GM23338 (cell line): ENCODE measurements at regions not wholly inside any gene's neighbourhood (a gene's known extent, or its start where the extent isn't known, plus 50 kb on each side); places are given as distances from the start of the nearest gene placed in this dataset.

Experiments
- ATAC-seq: fragments of 200-7000 bp; cut with Tn5 transposase; 3 replicates; pipeline ENCODE4 v1.9.1; 2020
- DNase-seq: peaks from one replicate; pipeline ENCODE4 v3.0.0-alpha.2; 2015; ENCODE audit warnings: low spot score
- H2AFZ ChIP-seq: fragments of 200-600 bp; sonication (generic); 2 replicates; pipeline ENCODE4 v1.8.0; 2016; ENCODE audit warnings: antibody characterized with exemption, mild to moderate bottlenecking, moderate library complexity
- H3F3A ChIP-seq: fragments of 200-600 bp; sonication (generic); replicated peaks from 2 replicates; pipeline ENCODE4 v1.8.0; 2017; ENCODE audit warnings: antibody characterized with exemption, mixed run types, low read depth
- H3K27ac ChIP-seq: fragments of 200-600 bp; sonication (generic); 2 replicates; pipeline ENCODE4 v1.6.1; 2016; ENCODE audit warnings: low read depth
- H3K27me3 ChIP-seq: fragments of 200-600 bp; sonication (generic); 2 replicates; pipeline ENCODE4 v1.8.0; 2016; ENCODE audit warnings: mild to moderate bottlenecking, mixed run types, moderate library complexity; ENCODE audit not compliant: insufficient read depth
- H3K36me3 ChIP-seq: fragments of 200-600 bp; sonication (generic); 2 replicates; pipeline ENCODE4 v1.8.0; 2016; ENCODE audit warnings: mild to moderate bottlenecking; ENCODE audit not compliant: insufficient read depth
- H3K4me1 ChIP-seq: fragments of 200-600 bp; sonication (generic); 2 replicates; pipeline ENCODE4 v1.8.0; 2016; ENCODE audit warnings: mild to moderate bottlenecking, moderate library complexity; ENCODE audit not compliant: insufficient read depth
- H3K4me2 ChIP-seq: fragments of 200-600 bp; sonication (generic); 2 replicates; pipeline ENCODE4 v1.7.1; 2017; ENCODE audit warnings: mixed run types
- H3K4me3 ChIP-seq: fragments of 200-600 bp; sonication (generic); 2 replicates; pipeline ENCODE4 v1.6.1; 2016; ENCODE audit warnings: mixed run types
- H3K79me2 ChIP-seq: fragments of 200-600 bp; sonication (generic); replicated peaks from 2 replicates; pipeline ENCODE4 v1.8.0; 2017; ENCODE audit warnings: mild to moderate bottlenecking; ENCODE audit not compliant: insufficient read depth
- H3K9me2 ChIP-seq: fragments of 200-600 bp; sonication (generic); 2 replicates; pipeline ENCODE4 v1.8.0; 2017; ENCODE audit not compliant: insufficient read depth
- H4K20me1 ChIP-seq: fragments of 200-600 bp; sonication (generic); replicated peaks from 2 replicates; pipeline ENCODE4 v1.8.0; 2017; ENCODE audit warnings: mild to moderate bottlenecking; ENCODE audit not compliant: insufficient read depth
- H3K27ac Mint-ChIP-seq: 2 replicates; pipeline ENCODE4 v1.8.0; 2020; ENCODE audit warnings: inconsistent platforms, mild to moderate bottlenecking, moderate library complexity, mixed read lengths
- H3K27me3 Mint-ChIP-seq: 3 replicates; pipeline ENCODE4 v1.8.0; 2022; ENCODE audit warnings: low read depth, mild to moderate bottlenecking, moderate library complexity, mixed read lengths, inconsistent platforms; ENCODE audit not compliant: insufficient read depth, poor library complexity
- H3K36me3 Mint-ChIP-seq: 3 replicates; pipeline ENCODE4 v1.8.0; 2021; ENCODE audit warnings: low read depth, mild to moderate bottlenecking, inconsistent platforms, moderate library complexity, mixed read lengths
- H3K4me1 Mint-ChIP-seq: 3 replicates; pipeline ENCODE4 v1.8.0; 2020; ENCODE audit warnings: mild to moderate bottlenecking, inconsistent platforms, mixed read lengths
- H3K4me3 Mint-ChIP-seq: 3 replicates; pipeline ENCODE4 v1.8.0; 2021; ENCODE audit warnings: moderate library complexity, mild to moderate bottlenecking, inconsistent platforms, mixed read lengths
- H3K9me3 Mint-ChIP-seq: 3 replicates; pipeline ENCODE4 v1.8.0; 2020; ENCODE audit warnings: moderate library complexity, mild to moderate bottlenecking, inconsistent platforms, mixed read lengths
- CREB1 ChIP-seq: fragments of 250-450 bp; sonication (Bioruptor Pico); IDR thresholded peaks from 2 replicates; pipeline ENCODE4 v1.5.0; 2020; ENCODE audit warnings: low read depth, mild to moderate bottlenecking, moderate library complexity
- EZH2 ChIP-seq: fragments of 200-600 bp; sonication (generic); IDR thresholded peaks from one replicate; pipeline ENCODE4 v1.8.0; 2017; ENCODE audit warnings: antibody characterized with exemption, mild to moderate bottlenecking, low read depth; ENCODE audit not compliant: unreplicated experiment
- EZH2phosphoT487 ChIP-seq: fragments of 200-600 bp; sonication (generic); IDR thresholded peaks from one replicate; pipeline ENCODE4 v1.8.1; 2018; ENCODE audit warnings: antibody characterized with exemption; ENCODE audit not compliant: unreplicated experiment
- JUNB ChIP-seq: IDR thresholded peaks from one replicate; pipeline ENCODE4 v1.6.1; 2016; ENCODE audit warnings: antibody characterized with exemption; ENCODE audit not compliant: unreplicated experiment
- NANOG ChIP-seq: IDR thresholded peaks from 2 replicates; pipeline ENCODE4 v1.6.1; 2016; ENCODE audit warnings: antibody characterized with exemption, borderline replicate concordance
- STAT1 ChIP-seq: IDR thresholded peaks from one replicate; pipeline ENCODE4 v1.6.1; 2016; ENCODE audit warnings: antibody characterized with exemption; ENCODE audit not compliant: unreplicated experiment
- ZNF114 ChIP-seq: fragments of 250-450 bp; sonication (Bioruptor Pico); IDR thresholded peaks from 2 replicates; pipeline ENCODE4 v1.5.0; 2020; ENCODE audit warnings: mild to moderate bottlenecking, moderate library complexity
- ZNF331 ChIP-seq: fragments of 250-450 bp; sonication (Bioruptor Pico); IDR thresholded peaks from 2 replicates; pipeline ENCODE4 v1.5.0; 2020; ENCODE audit warnings: low read depth, mild to moderate bottlenecking, moderate library complexity
- TF ChIP-seq, protein P1 (sequence below): IDR thresholded peaks from 2 replicates; pipeline ENCODE4 v1.6.1; 2016; ENCODE audit warnings: antibody characterized with exemption
- TF ChIP-seq, protein P2 (sequence below): fragments of 250-450 bp; sonication (Bioruptor Pico); IDR thresholded peaks from 2 replicates; pipeline ENCODE4 v1.5.0; 2020; ENCODE audit warnings: mild to moderate bottlenecking, moderate library complexity

DNA sequence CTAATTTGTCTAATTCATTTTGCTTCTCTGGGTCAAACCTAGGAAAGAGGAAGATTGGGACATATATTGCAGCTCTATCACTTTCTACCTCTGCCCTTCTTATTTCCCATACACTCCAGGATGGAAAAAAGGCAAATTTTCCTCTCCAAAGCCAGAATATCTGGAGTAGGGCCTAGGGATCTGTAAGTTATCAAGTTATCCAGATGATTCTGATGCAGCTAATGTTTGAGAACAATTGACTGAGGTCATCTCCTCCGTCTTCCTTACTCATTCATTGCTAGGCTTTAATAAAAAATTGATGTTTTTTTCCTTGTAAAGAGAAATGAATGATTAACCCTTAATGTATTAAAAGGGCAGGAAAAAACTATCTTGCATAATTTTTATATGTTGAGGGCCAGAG is 211.9 kb upstream of the GLI3 start:
- H4K20me1 ChIP-seq = no peaks in the 10 kb centered on the region
- Mint-ChIP-seq H3K4me1 (no peaks in the 10 kb centered on the region), H3K36me3 (no peaks in the 10 kb centered on the region), H3K27ac (no peak overlapping the region), H3K4me3 (no peak overlapping the region), H3K9me3 (no peaks in the 10 kb centered on the region), H3K27me3 (no peaks in the 10 kb centered on the region)
- TF ChIP-seq NANOG (no peak), ZNF114 (CRISPR knock-in tag) (no peak), CREB1 (no peak), STAT1 (no peak), EZH2phosphoT487 (no peak), ZNF331 (CRISPR knock-in tag) (no peak), EZH2 (no peak)
- H3K4me2 ChIP-seq = no peak overlapping the region
- H3K79me2 ChIP-seq = no peaks in the 10 kb centered on the region
- ATAC-seq (no peak), DNase-seq (no peak)
- no peaks in the 10 kb centered on the region for H3K4me1 ChIP-seq
- H3K27me3 ChIP-seq = no peaks in the 10 kb centered on the region
- H2AFZ ChIP-seq = no peak overlapping the region
- H3K4me3 ChIP-seq = no peak overlapping the region
- H3K27ac ChIP-seq = no peak overlapping the region
- no peaks in the 10 kb centered on the region for H3K36me3 ChIP-seq
- no peaks in the 10 kb centered on the region; the same call in 1 of the 2 replicates for H3K9me2 ChIP-seq
- H3F3A ChIP-seq = no peaks in the 10 kb centered on the region

DNA sequence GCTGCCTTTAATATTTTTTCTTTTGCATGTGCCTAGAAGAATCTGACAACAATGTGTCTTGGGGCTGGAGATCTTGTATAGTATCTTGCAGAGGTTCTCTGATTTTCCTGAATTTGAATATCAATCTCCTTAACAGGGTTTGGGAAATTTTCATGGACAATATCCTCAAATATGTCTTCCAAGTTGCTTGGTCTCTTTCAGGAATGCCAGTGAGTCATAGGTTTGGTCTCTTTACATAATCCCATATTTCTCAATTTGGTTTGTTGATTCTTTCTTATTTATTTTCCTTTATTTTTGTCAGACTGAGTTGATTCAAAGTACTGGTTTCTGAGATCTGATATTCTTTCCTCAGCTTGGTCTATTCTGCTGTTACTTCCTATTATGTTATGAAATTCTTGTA is 208.7 kb upstream of the GLI3 start:
- Histone ChIP-seq H3K4me3 (no peak overlapping the region), H3K27me3 (no peaks in the 10 kb centered on the region), H3F3A (no peaks in the 10 kb centered on the region), H3K36me3 (no peaks in the 10 kb centered on the region), H3K27ac (no peak overlapping the region), H3K9me2 (no peaks in the 10 kb centered on the region; the same call in none of the 2 replicates), H3K4me2 (no peak overlapping the region), H3K4me1 (no peaks in the 10 kb centered on the region), H4K20me1 (no peaks in the 10 kb centered on the region), H3K79me2 (no peaks in the 10 kb centered on the region), H2AFZ (no peak overlapping the region)
- Mint-ChIP-seq H3K27me3 (peaks cover 2% of the 10 kb centered on the region), H3K27ac (no peak overlapping the region), H3K4me3 (no peak overlapping the region), H3K36me3 (no peaks in the 10 kb centered on the region), H3K4me1 (no peaks in the 10 kb centered on the region), H3K9me3 (peaks cover 4% of the 10 kb centered on the region; the same call in 1 of the 3 replicates)
- ATAC-seq (no peak), DNase-seq (no peak)
- TF ChIP-seq EZH2phosphoT487 (no peak), ZNF331 (CRISPR knock-in tag) (no peak), JUNB (no peak)
- TF ChIP-seq, protein P1, sequence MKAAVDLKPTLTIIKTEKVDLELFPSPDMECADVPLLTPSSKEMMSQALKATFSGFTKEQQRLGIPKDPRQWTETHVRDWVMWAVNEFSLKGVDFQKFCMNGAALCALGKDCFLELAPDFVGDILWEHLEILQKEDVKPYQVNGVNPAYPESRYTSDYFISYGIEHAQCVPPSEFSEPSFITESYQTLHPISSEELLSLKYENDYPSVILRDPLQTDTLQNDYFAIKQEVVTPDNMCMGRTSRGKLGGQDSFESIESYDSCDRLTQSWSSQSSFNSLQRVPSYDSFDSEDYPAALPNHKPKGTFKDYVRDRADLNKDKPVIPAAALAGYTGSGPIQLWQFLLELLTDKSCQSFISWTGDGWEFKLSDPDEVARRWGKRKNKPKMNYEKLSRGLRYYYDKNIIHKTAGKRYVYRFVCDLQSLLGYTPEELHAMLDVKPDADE = no peak

DNA sequence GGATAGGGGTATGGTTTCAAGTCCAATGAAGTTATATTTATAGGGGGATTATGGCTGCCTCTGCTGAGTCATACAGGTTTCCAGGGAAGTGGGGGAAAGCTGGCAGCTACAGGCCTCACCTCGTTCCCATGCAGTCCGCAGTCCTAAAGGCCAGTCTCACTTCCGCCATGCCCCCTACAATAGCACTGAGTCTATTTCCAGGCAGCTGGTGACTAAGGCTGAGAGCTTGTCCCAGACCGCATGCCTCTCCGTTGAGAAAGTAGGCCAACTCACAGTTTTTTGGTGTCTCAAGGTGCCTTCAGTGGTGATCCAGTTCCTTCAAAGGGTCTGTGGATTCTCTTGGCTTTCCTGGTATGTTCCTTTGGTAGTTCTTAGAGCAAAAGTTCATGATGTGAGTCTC is 203.9 kb upstream of the GLI3 start:
- Histone ChIP-seq H3K4me1 (no peaks in the 10 kb centered on the region), H3K9me2 (no peaks in the 10 kb centered on the region; the same call in none of the 2 replicates), H3F3A (no peaks in the 10 kb centered on the region), H2AFZ (no peak overlapping the region), H3K27me3 (no peaks in the 10 kb centered on the region), H3K4me2 (no peak overlapping the region), H3K36me3 (no peaks in the 10 kb centered on the region), H3K4me3 (no peak overlapping the region), H3K79me2 (no peaks in the 10 kb centered on the region), H4K20me1 (no peaks in the 10 kb centered on the region), H3K27ac (no peak overlapping the region)
- H3K4me1 Mint-ChIP-seq = no peaks in the 10 kb centered on the region
- no peak for ATAC-seq
- no peak overlapping the region for H3K4me3 Mint-ChIP-seq
- no peak for DNase-seq
- no peak overlapping the region for H3K27ac Mint-ChIP-seq
- H3K27me3 Mint-ChIP-seq = peaks cover 2% of the 10 kb centered on the region
- H3K36me3 Mint-ChIP-seq = no peaks in the 10 kb centered on the region
- peaks cover 7% of the 10 kb centered on the region; the same call in 2 of the 3 replicates for H3K9me3 Mint-ChIP-seq
- no peak for TF ChIP-seq JUNB
- no peak for TF ChIP-seq STAT1
- TF ChIP-seq, protein P2, sequence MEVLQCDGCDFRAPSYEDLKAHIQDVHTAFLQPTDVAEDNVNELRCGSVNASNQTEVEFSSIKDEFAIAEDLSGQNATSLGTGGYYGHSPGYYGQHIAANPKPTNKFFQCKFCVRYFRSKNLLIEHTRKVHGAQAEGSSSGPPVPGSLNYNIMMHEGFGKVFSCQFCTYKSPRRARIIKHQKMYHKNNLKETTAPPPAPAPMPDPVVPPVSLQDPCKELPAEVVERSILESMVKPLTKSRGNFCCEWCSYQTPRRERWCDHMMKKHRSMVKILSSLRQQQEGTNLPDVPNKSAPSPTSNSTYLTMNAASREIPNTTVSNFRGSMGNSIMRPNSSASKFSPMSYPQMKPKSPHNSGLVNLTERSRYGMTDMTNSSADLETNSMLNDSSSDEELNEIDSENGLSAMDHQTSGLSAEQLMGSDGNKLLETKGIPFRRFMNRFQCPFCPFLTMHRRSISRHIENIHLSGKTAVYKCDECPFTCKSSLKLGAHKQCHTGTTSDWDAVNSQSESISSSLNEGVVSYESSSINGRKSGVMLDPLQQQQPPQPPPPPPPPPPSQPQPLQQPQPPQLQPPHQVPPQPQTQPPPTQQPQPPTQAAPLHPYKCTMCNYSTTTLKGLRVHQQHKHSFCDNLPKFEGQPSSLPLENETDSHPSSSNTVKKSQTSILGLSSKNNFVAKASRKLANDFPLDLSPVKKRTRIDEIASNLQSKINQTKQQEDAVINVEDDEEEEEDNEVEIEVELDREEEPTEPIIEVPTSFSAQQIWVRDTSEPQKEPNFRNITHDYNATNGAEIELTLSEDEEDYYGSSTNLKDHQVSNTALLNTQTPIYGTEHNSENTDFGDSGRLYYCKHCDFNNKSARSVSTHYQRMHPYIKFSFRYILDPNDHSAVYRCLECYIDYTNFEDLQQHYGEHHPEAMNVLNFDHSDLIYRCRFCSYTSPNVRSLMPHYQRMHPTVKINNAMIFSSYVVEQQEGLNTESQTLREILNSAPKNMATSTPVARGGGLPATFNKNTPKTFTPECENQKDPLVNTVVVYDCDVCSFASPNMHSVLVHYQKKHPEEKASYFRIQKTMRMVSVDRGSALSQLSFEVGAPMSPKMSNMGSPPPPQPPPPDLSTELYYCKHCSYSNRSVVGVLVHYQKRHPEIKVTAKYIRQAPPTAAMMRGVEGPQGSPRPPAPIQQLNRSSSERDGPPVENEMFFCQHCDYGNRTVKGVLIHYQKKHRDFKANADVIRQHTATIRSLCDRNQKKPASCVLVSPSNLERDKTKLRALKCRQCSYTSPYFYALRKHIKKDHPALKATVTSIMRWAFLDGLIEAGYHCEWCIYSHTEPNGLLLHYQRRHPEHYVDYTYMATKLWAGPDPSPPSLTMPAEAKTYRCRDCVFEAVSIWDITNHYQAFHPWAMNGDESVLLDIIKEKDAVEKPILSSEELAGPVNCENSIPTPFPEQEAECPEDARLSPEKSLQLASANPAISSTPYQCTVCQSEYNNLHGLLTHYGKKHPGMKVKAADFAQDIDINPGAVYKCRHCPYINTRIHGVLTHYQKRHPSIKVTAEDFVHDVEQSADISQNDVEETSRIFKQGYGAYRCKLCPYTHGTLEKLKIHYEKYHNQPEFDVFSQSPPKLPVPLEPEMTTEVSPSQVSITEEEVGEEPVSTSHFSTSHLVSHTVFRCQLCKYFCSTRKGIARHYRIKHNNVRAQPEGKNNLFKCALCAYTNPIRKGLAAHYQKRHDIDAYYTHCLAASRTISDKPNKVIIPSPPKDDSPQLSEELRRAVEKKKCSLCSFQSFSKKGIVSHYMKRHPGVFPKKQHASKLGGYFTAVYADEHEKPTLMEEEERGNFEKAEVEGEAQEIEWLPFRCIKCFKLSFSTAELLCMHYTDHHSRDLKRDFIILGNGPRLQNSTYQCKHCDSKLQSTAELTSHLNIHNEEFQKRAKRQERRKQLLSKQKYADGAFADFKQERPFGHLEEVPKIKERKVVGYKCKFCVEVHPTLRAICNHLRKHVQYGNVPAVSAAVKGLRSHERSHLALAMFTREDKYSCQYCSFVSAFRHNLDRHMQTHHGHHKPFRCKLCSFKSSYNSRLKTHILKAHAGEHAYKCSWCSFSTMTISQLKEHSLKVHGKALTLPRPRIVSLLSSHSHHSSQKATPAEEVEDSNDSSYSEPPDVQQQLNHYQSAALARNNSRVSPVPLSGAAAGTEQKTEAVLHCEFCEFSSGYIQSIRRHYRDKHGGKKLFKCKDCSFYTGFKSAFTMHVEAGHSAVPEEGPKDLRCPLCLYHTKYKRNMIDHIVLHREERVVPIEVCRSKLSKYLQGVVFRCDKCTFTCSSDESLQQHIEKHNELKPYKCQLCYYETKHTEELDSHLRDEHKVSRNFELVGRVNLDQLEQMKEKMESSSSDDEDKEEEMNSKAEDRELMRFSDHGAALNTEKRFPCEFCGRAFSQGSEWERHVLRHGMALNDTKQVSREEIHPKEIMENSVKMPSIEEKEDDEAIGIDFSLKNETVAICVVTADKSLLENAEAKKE (CRISPR knock-in tag) = no peak
- no peak for TF ChIP-seq EZH2
- no peak for TF ChIP-seq EZH2phosphoT487
